ENCODE measurements at regions not wholly inside any gene's neighbourhood (a gene's known extent, or its start where the extent isn't known, plus 50 kb on each side); places are given as distances from the start of the nearest gene placed in this dataset.
"Not testable (repeated sequence)": the region's sequence is repeated elsewhere in the genome, so short reads cannot be mapped to it uniquely, and the experiment has no call there.

- DNase-seq (ENCODE audit: low spot score): no peak
Measured at GRCh38 chr5:53367727-53368126, 112.7 kb upstream of the FST start.

DNA sequence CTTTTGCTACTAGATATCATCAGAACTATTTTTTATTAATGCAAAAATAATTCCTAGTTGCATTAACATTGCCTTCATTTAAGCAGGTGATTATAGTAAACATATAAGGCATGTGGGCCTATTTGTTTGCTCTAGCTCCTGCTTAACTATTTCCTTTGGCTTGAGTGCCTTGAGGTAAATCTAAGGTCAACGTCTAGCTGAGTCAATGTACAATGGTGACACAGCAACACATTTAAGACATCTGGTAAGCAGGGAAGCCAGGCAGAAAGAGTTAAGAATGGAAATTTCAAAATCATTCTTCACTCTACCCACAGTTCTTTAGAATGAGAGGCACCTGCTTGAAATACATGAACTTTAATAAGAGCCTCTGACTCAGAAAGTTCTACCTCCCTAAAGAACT is 111.9 kb upstream of the FST start:
- no peak for DNase-seq (ENCODE audit: low spot score)

GRCh38 chr5:53368966-53369605 is 111.3 kb upstream of the FST start:
- DNase-seq (ENCODE audit: low spot score): no peak

- no peak for DNase-seq (ENCODE audit: low spot score)
Measured at GRCh38 chr5:53369681-53370080, 110.7 kb upstream of the FST start.

DNA sequence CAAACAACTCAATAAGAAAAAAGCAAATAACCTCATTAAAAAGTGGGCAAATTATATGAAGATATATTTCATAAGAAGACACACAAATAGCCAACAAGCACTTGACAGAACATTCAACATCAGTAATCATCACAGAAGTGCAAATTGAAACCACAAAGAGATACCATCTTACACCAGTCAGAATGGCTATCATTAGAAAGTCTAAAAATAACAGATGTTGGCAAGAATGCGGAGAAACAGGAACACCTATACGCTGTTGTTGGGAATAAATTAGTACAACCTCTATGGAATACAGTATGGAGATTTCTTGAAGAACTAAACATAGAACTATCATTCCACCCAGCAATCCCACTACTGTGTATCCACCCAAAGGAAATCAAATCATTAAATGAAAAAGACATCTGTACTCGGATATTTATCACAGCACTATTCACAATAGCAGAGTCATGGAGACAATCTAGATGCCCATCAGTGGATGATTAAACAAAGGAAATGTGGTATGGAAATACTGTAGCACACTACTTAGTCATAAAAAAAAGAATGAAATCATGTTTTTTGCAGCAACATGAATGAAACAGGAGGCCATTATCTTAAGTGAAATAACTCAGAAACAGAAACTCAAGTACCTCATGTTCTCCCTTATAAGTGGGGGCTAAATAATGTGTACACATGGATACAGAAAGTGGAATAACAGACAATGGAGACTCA is 106.8 kb upstream of the FST start:
- DNase-seq (ENCODE audit: low spot score): no peak

DNA sequence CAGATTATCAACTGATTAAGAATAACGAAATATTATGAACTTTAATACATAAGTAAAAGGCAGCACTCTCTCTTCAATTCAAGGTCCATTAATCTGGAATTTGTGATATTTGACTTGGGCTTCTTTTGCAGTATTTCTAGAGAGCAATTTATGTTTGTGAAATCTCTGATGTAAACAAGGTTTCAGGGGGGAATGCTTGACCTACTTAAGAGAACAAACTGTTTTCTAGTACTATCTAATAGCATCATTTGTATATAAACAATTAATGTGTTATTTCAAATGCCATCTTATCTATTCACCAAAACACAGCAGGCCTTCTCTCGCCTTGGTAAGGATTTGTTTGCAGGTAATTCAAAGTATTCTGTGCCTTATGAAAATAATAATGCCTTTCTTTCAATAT is 103.6 kb upstream of the FST start:
- DNase-seq (ENCODE audit: low spot score): no peak

- no peak for DNase-seq (ENCODE audit: low spot score)
Measured at GRCh38 chr5:53378190-53378589, 102.2 kb upstream of the FST start.

DNA sequence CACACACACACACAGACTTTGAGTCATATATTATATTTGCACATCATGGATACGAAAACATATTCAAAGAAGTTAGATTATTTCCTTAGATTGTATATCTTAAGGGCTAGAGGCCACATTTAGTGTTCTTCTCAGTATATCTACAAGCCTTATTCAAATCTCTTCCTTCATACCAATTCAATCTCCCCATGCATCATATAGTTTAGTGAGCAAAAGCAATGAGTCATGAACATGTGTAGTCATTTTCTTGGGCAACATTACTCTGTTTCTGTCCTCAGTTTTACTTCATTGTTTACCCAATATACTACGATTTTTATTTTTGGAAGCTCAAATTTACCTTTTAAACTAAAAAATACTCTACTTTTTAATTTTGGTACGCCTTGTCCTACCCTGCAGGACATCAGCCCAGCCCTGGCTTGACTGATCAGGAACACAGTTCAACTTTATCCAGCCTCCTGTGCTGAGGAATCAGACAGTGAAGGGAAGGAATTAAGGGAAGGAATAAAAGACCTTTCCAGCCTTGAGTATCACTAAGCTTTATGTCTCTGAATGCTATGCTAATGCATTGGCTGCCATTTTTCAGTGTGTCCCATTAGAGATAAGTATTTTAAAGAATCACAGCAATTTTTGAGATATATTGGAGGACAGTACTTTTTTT is 101.7 kb upstream of the FST start:
- no peak for DNase-seq (ENCODE audit: low spot score)

- DNase-seq (ENCODE audit: low spot score): no peak
Measured at GRCh38 chr5:53386341-53386740, 94.1 kb upstream of the FST start.

DNA sequence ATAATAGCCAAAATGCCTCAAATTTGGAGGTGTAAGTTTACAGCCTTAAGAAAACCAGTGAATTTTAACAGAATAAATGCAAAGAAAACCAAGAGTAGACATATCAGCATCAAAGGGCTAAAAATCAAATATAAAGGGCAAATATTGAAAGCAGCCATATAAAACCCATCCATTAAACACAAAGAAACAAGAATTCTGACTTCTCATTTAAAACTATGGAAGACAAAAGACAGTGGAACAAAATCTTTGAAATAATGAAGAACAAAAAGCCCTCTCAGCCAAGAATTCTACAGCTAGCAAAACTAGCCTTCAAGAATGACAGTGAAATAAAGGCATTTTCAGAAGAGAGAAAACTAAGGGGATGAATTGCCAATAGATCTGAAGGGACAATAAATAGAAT is 91.3 kb upstream of the FST start:
- DNase-seq (ENCODE audit: low spot score): no peak

DNA sequence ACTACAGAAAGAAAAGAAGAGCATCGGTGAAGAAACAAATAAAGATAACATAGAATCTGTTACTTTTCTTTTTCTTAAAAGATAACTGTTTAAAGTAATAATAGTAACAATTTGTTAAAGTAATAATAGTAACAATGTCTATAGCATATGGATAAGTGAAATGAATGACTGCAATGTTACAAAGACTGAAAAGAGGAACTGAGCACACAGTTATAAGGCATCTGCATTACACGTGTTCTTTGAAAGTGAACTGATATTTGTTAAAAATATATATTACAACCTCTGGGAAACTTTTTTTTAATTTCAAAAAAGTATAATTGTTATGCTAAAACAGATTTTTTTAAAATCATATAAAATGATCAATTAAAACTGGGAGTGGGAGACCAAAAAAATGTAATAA is 88.4 kb upstream of the FST start:
- DNase-seq (ENCODE audit: low spot score): no peak

- DNase-seq (ENCODE audit: low spot score): no peak
Measured at GRCh38 chr5:53394808-53395207, 85.6 kb upstream of the FST start.

DNA sequence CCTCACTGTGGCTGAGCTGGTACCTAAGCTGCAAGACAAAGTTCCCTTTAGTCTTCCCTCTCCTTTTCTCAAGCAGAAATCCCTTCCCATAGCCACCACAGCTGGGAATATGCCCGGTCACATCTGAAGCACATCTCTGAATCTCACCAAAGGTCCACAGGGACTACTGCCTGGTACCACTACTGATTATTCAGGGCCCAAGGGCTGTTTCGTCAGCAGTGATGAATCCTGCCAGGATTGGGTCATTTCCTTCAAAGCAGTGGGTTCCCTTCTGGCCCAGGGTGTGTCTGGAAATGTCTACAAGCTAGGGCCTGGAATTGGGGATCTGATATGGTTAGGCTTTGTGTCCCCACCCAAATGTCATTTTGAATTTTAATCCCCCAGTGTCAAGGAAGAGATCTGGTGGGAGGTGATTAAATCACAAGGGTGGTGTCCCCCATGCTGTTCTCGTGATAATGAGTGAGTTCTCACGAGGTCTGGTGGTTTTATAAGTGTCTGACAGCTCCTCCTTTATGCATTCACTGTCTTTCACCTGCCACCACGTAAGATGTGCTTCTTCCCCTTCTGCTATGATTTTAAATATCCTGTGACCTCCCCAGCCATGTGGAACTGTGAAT is 83.2 kb upstream of the FST start:
- no peak for DNase-seq (ENCODE audit: low spot score)

DNA sequence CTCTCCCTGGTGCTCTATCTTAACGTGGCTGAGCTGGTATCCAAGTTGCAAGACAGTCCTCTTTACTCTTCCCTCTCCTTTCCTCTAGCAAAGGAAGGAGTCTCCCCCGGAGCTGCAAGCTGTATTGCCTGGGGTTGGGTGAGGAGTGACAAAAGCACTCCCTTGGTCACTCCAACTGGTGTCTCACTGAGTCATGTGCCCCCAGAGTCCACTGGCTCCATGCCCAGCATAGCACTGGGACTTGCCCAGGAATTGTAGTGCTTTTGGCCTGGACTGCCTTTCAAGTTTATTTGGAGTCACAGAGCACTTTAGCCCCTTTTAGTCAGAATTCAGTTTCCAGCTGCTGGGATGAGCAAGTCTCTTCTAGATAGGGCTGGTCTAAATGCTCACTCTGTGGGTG is 82.6 kb upstream of the FST start:
- DNase-seq (ENCODE audit: low spot score): no peak

DNA sequence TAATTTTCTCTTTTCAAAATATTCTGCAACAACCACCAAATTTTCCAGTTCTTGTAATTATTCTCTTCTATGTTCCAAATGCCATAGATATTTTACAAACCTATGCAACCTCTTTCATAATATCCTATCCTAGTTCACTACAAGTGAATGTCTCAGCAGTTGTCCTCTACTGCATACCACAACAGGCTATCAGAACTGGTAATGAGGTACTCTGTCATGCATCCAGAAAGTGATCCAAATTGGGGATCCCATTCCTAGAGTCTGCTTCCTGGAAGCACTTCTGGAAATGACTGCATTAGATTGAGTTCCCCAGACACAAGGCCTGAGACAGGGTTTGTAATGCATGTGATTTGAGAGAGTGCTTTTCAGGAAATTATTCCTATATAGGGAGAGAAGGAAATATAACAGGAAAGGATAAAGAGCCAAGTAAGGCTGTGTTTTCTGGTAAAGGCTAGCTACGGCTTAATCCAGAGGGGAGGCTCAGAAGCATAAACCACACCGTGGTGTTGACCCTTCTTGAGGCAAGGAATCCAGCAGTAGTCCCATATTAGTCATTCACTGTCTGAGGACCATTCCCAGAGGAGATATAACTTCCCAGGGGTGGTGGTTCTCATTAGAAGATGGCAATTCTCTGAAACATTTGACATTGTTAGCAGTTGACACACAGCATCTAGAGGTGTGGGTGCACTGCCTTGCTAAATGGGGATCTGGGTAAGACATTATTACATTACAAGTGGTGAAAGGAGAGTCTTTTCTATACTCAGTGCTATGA is 80.3 kb upstream of the FST start:
- DNase-seq (ENCODE audit: low spot score): no peak

GRCh38 chr5:53403291-53403690 is 77.1 kb upstream of the FST start:
- no peak for DNase-seq (ENCODE audit: low spot score)

DNA sequence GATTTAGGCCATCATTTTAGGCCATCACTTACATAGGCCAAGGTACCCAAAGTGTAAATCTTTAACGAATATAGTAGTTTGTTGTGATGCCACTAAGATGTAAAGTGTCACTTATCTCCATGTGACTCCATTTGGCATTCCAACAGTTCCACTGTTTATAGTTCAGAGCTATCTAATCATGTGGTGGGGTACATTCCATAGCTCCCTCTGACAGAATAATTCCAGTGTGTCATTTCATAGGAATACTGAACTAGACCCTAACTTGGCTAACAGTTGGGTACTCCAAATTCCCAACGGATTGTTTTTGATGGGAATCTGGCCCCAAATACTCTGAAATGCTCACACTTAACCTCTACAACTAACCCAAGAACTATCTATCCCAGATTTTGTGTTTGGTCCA is 76.7 kb upstream of the FST start:
- no peak for DNase-seq (ENCODE audit: low spot score)

GRCh38 chr5:53405396-53405795 is 75.0 kb upstream of the FST start:
- DNase-seq (ENCODE audit: low spot score): no peak

DNA sequence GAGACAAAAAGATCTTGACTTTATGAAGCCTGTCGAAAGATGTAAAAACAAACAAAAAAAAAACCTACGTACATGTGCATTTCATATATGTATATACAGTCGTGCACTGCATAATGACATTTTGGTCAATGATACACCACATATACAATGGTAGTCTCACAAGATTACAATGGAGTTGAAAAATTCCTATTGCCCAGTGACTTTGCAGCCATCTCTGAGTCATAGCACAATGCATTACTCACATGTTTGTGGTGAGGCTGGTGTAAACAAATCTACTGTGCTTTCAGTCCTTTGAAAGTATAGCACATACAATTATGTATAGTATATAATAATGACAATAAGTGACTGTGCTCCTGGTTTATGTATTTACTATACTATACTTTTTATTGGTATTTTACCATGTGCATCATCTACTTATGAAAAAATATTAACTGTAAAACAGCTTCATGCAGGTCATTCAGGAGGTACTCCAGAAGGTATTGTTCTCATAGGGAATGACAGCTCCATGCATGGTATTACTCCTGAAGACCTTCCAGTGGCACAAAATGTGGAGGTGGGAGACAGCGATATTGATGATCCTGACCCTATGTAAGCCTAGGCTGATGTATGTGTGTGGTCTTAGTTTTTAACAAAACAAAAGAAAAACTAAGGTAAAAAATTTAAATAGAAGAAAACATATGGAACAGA is 73.7 kb upstream of the FST start:
- no peak for DNase-seq (ENCODE audit: low spot score)

- DNase-seq (ENCODE audit: low spot score): no peak
Measured at GRCh38 chr5:53407373-53407772, 73.1 kb upstream of the FST start.

GRCh38 chr5:53411388-53411787 is 69.0 kb upstream of the FST start:
- DNase-seq (ENCODE audit: low spot score): no peak

DNA sequence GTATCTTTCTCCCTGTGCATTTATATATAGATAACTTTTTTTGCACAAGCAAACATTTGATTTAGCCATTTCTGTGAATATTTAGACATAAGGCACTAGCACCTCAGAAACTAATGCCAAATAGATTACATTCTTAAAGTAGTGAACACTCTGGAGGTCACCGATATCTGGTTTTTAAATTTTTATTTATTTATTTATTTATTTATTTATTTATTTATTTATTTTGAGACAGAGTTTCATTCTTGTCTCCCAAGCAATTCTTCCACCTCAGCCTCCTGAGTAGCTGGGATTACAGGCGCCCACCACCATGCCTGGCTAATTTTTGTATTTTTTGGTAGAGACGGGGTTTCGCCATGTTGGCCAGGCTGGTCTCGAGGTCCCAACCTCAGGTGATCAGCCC is 67.9 kb upstream of the FST start:
- not testable (repeated sequence) for DNase-seq (ENCODE audit: low spot score)

Measured in HuH-7.5 (cell line).